Large intestine (tissue), 3 donors: ENCODE measurements at regions not wholly inside any gene's neighbourhood (a gene's known extent, or its start where the extent isn't known, plus 50 kb on each side); places are given as distances from the start of the nearest gene placed in this dataset.

Experiments used
- DNase-seq, 2 donors: peaks; one replicate each; pipeline versions ENCODE4 v3.0.0 to v3.0.0-alpha.2; 2013
- H3K27ac ChIP-seq: one replicate; pipeline ENCODE4 v1.5.1; 2013; ENCODE audit warnings: low read length
- H3K27me3 ChIP-seq: 2 replicates; pipeline ENCODE4 v1.6.1; 2013; ENCODE audit warnings: low read length; ENCODE audit not compliant: control insufficient read depth, insufficient read depth
- H3K36me3 ChIP-seq: 2 replicates; pipeline ENCODE4 v1.6.1; 2013; ENCODE audit warnings: low read length; ENCODE audit not compliant: control insufficient read depth, insufficient read depth
- H3K4me1 ChIP-seq: one replicate; pipeline ENCODE4 v1.6.1; 2013; ENCODE audit warnings: low read length; ENCODE audit not compliant: control insufficient read depth, insufficient read depth
- H3K4me3 ChIP-seq: one replicate; pipeline ENCODE4 v1.5.1; 2013; ENCODE audit warnings: low read length
- H3K9me3 ChIP-seq: one replicate; pipeline ENCODE4 v1.6.1; 2013; ENCODE audit warnings: mild to moderate bottlenecking, low read depth, low read length, moderate library complexity; ENCODE audit not compliant: control insufficient read depth
- WGBS: methylation state at CpG from one replicate; pipeline ENCODE4 v1.1.5; 2013; ENCODE audit warnings: low lambda C conversion rate; ENCODE audit not compliant: insufficient coverage; 5-methylcytosine and 5-hydroxymethylcytosine counted together

GRCh38 chr3:197349368-197349767, 51.0 kb upstream of the DLG1 start:
- Histone ChIP-seq H3K27me3 (no peaks in the 10 kb centered on the region), H3K9me3 (no peaks in the 10 kb centered on the region), H3K36me3 (no peaks in the 10 kb centered on the region), H3K4me1 (no peaks in the 10 kb centered on the region), H3K4me3 (no peak overlapping the region), H3K27ac (no peak overlapping the region)
- WGBS: 87% methylated on average over 3 of the region's 8 CpGs
- no peak for DNase-seq
